IMR-90 (cell line): ENCODE measurements at regions not wholly inside any gene's neighbourhood (a gene's known extent, or its start where the extent isn't known, plus 50 kb on each side); places are given as distances from the start of the nearest gene placed in this dataset.

ENCODE experiments used
- ATAC-seq: fragments of 200-7000 bp; cut with Tn5 transposase; 2 replicates; pipeline ENCODE4 v1.9.1; 2020; ENCODE audit warnings: low read depth, mild to moderate bottlenecking, moderate library complexity
- BruUV-seq: library from RNA; stranded (reverse); fragments of 400-500 nt; replicated peaks from 2 replicates; lab custom pipeline; 2021; lab: Mats Ljungman, UMichigan
- CTCF ChIA-PET: fragments of 300-600 bp; formaldehyde crosslinking; extraction: SDS; loops from one replicate; lab custom pipeline; 2021; ENCODE audit warnings: antibody characterized with exemption; lab: Yijun Ruan, JAX
- POLR2A ChIA-PET: fragments of 300-600 bp; sonication (Branson Sonifier 250); formaldehyde crosslinking; loops from one replicate; lab custom pipeline; 2022; ENCODE audit warnings: antibody characterized with exemption; ENCODE audit not compliant: unreplicated experiment; lab: Charles Lee
- DNase-seq: peaks from one replicate; pipeline ENCODE4 v3.0.0; 2013
- H2AFZ ChIP-seq: replicated peaks from 2 replicates; pipeline ENCODE3; 2013; ENCODE audit warnings: low read length, mild to moderate bottlenecking; ENCODE audit not compliant: poor library complexity
- H2AK5ac ChIP-seq: 2 replicates; pipeline ENCODE4 v1.6.1; 2013; ENCODE audit warnings: low read depth, low read length, inconsistent platforms
- H2AK9ac ChIP-seq: replicated peaks from 2 replicates; pipeline ENCODE3; 2013; ENCODE audit warnings: mild to moderate bottlenecking, low read depth, low read length, moderate library complexity; ENCODE audit not compliant: poor library complexity
- H2BK120ac ChIP-seq: 2 replicates; pipeline ENCODE4 v1.6.1; 2013; ENCODE audit warnings: low read depth, low read length, inconsistent platforms
- H2BK15ac ChIP-seq: 3 replicates; pipeline ENCODE4 v1.6.1; 2013; ENCODE audit warnings: low read depth, low read length, inconsistent platforms
- H2BK20ac ChIP-seq: 2 replicates; pipeline ENCODE4 v1.6.1; 2013; ENCODE audit warnings: low read depth, mild to moderate bottlenecking, inconsistent platforms, low read length, moderate library complexity
- H2BK5ac ChIP-seq: 2 replicates; pipeline ENCODE4 v1.6.1; 2013; ENCODE audit warnings: mild to moderate bottlenecking, low read depth, low read length, inconsistent platforms; ENCODE audit not compliant: poor library complexity, severe bottlenecking
- H3K14ac ChIP-seq: replicated peaks from 2 replicates; pipeline ENCODE4 v1.6.1; 2013; ENCODE audit warnings: low read depth, low read length, inconsistent platforms
- H3K18ac ChIP-seq: 2 replicates; pipeline ENCODE4 v1.6.1; 2013; ENCODE audit warnings: low read depth, low read length, control low read depth
- H3K23ac ChIP-seq: 2 replicates; pipeline ENCODE4 v1.6.1; 2013; ENCODE audit warnings: low read depth, low read length, inconsistent platforms
- H3K27ac ChIP-seq: 2 replicates; pipeline ENCODE4 v1.5.1; 2013; ENCODE audit warnings: mild to moderate bottlenecking, control low read depth, low read length; ENCODE audit not compliant: insufficient read depth
- H3K27me3 ChIP-seq: 2 replicates; pipeline ENCODE4 v1.6.1; 2013; ENCODE audit warnings: low read length; ENCODE audit not compliant: control insufficient read depth, insufficient read depth
- H3K36me3 ChIP-seq: 2 replicates; pipeline ENCODE4 v1.6.1; 2013; ENCODE audit warnings: low read length, mixed read lengths; ENCODE audit not compliant: control insufficient read depth, insufficient read depth
- H3K4ac ChIP-seq: 2 replicates; pipeline ENCODE4 v1.6.1; 2013; ENCODE audit warnings: low read depth, low read length, inconsistent platforms
- H3K4me1 ChIP-seq: 2 replicates; pipeline ENCODE4 v1.6.1; 2013; ENCODE audit warnings: low read length, mixed read lengths; ENCODE audit not compliant: control insufficient read depth, insufficient read depth
- H3K4me2 ChIP-seq: 2 replicates; pipeline ENCODE4 v1.6.1; 2013; ENCODE audit warnings: low read depth, mild to moderate bottlenecking, control low read depth, low read length, moderate library complexity
- H3K4me3 ChIP-seq: 2 replicates; pipeline ENCODE4 v1.5.1; 2013; ENCODE audit warnings: low read depth, mild to moderate bottlenecking, control low read depth, low read length, moderate library complexity; ENCODE audit not compliant: insufficient read depth
- H3K56ac ChIP-seq: 2 replicates; pipeline ENCODE4 v1.6.1; 2013; ENCODE audit warnings: low read length, inconsistent platforms; ENCODE audit not compliant: insufficient read depth; ENCODE audit errors: extremely low read depth
- H3K79me1 ChIP-seq, 2 experiments: 2 replicates each; pipeline ENCODE4 v1.6.1; 2013; ENCODE audit warnings: low read length in 2 of 2, inconsistent platforms in 1 of 2, low read depth in 1 of 2
- H3K9ac ChIP-seq: 2 replicates; pipeline ENCODE4 v1.6.1; 2013; ENCODE audit warnings: low read depth, low read length, control low read depth
- H3K9me1 ChIP-seq: 2 replicates; pipeline ENCODE4 v1.6.1; 2013; ENCODE audit warnings: low read length, inconsistent platforms; ENCODE audit not compliant: insufficient read depth
- H3K9me3 ChIP-seq: 2 replicates; pipeline ENCODE4 v1.6.1; 2013; ENCODE audit warnings: low read length; ENCODE audit not compliant: control insufficient read depth, insufficient read depth
- H4K20me1 ChIP-seq: 2 replicates; pipeline ENCODE4 v1.6.1; 2013; ENCODE audit warnings: low read length, inconsistent platforms; ENCODE audit not compliant: insufficient read depth
- H4K5ac ChIP-seq: 2 replicates; pipeline ENCODE4 v1.6.1; 2013; ENCODE audit warnings: mild to moderate bottlenecking, low read depth, low read length, control low read depth
- H4K8ac ChIP-seq, 2 experiments: 2 replicates each; pipeline ENCODE4 v1.6.1; 2013; ENCODE audit warnings: low read depth in 2 of 2, low read length in 2 of 2, control low read depth in 1 of 2, inconsistent platforms in 1 of 2
- H4K91ac ChIP-seq: 2 replicates; pipeline ENCODE4 v1.6.1; 2013; ENCODE audit warnings: low read depth, low read length, inconsistent platforms; ENCODE audit not compliant: insufficient read depth
- FOS ChIP-seq: fragments of 150-350 bp; IDR thresholded peaks from 2 replicates; pipeline ENCODE4 v1.6.1; 2016; ENCODE audit warnings: low read depth, low read length
- MAFK ChIP-seq: IDR thresholded peaks from 2 replicates; pipeline ENCODE4 v1.6.1; 2012; ENCODE audit warnings: low read depth, low read length, improper control_type of control experiment
- MAZ ChIP-seq: IDR thresholded peaks from 2 replicates; pipeline ENCODE4 v1.6.1; 2012; ENCODE audit warnings: low read depth, mild to moderate bottlenecking, low read length, improper control_type of control experiment, moderate library complexity, borderline replicate concordance
- MXI1 ChIP-seq: IDR thresholded peaks from 2 replicates; pipeline ENCODE4 v1.6.1; 2012; ENCODE audit warnings: low read depth, mild to moderate bottlenecking, low read length, moderate library complexity, borderline replicate concordance
- RCOR1 ChIP-seq: IDR thresholded peaks from 2 replicates; pipeline ENCODE4 v1.6.1; 2012; ENCODE audit warnings: mild to moderate bottlenecking, low read length, improper control_type of control experiment; ENCODE audit not compliant: insufficient replicate concordance
- RFX5 ChIP-seq: IDR thresholded peaks from 2 replicates; pipeline ENCODE4 v1.8.0; 2012; ENCODE audit warnings: low read depth, mild to moderate bottlenecking, low read length, moderate library complexity
- SMC3 ChIP-seq: fragments of 150-350 bp; IDR thresholded peaks from 2 replicates; pipeline ENCODE4 v1.6.1; 2016; ENCODE audit warnings: low read depth, mild to moderate bottlenecking, antibody characterized with exemption, low read length, moderate library complexity
- WGBS, 2 experiments: methylation state at CpG; one replicate each; pipeline versions ENCODE4 v1.1.5 to v1.1.7; 2013; ENCODE audit warnings: missing lambda C conversion rate in 2 of 2; ENCODE audit not compliant: insufficient read length in 1 of 2; ENCODE audit errors: extremely low coverage in 2 of 2; 5-methylcytosine and 5-hydroxymethylcytosine counted together
- dilution Hi-C: fragments of 300-500 bp; cut with HindIII; formaldehyde crosslinking; loops from one replicate; pipeline ENCODE4 v1.14.3; 2018; ENCODE audit warnings: low sequenced_read_pairs; ENCODE audit not compliant: unreplicated experiment
- in situ Hi-C: fragments of 300-500 bp; cut with MboI; formaldehyde crosslinking; loops from 3 replicates; pipeline ENCODE4 v1.14.3; 2019; ENCODE audit warnings: low sequenced_read_pairs, inconsistent platforms, mixed read lengths
- intact Hi-C: fragments of 100-400 bp; cut with micrococcal nuclease; formaldehyde crosslinking; loops from 2 replicates; pipeline ENCODE4 v1.10.0; 2022

GRCh38 chr13:74466020-74466419 lies 331.8 kb upstream of the KLF12 start:
- H4K8ac ChIP-seq, result no peak overlapping the region
- H2AK9ac ChIP-seq, result no peak overlapping the region
- in situ Hi-C loops (no loop called here), dilution Hi-C loops (no loop called here), intact Hi-C loops (no loop called here)
- no peak overlapping the region for H3K23ac ChIP-seq
- no peak overlapping the region for H4K91ac ChIP-seq
- no peak overlapping the region for H2BK15ac ChIP-seq
- no peak overlapping the region for H3K18ac ChIP-seq
- TF ChIP-seq MXI1, result no peak
- no peak for TF ChIP-seq RFX5
- no peak for TF ChIP-seq MAFK
- TF ChIP-seq SMC3, result no peak
- no peak for TF ChIP-seq RCOR1
- TF ChIP-seq FOS, result no peak
- TF ChIP-seq MAZ, result no peak
- H3K9me3 ChIP-seq, result no peaks in the 10 kb centered on the region
- POLR2A ChIA-PET, result no interaction called here
- CTCF ChIA-PET, result no interaction called here
- no peak overlapping the region for H2AFZ ChIP-seq
- no peak overlapping the region for H3K14ac ChIP-seq
- no peak overlapping the region for H2BK120ac ChIP-seq
- no peak for ATAC-seq
- H3K4ac ChIP-seq, result no peak overlapping the region
- no peaks in the 10 kb centered on the region for H4K20me1 ChIP-seq
- no peak overlapping the region for H2BK20ac ChIP-seq
- H3K9ac ChIP-seq, result no peak overlapping the region
- no peak overlapping the region for H3K56ac ChIP-seq
- no CpG with 5 or more reads among the region's 2 CpGs for WGBS, 2 experiments
- peaks cover 3% of the 10 kb centered on the region; the same call in 1 of the 2 replicates for H3K27me3 ChIP-seq
- no peak overlapping the region for H3K4me3 ChIP-seq
- H3K4me2 ChIP-seq, result no peak overlapping the region
- no peak overlapping the region for H2BK5ac ChIP-seq
- no TSS peak for BruUV-seq
- H3K4me1 ChIP-seq, result no peaks in the 10 kb centered on the region
- H3K27ac ChIP-seq, result no peak overlapping the region
- H3K9me1 ChIP-seq, result no peaks in the 10 kb centered on the region
- DNase-seq, result no peak
- no peaks in the 10 kb centered on the region for H3K36me3 ChIP-seq
- no peak overlapping the region for H4K5ac ChIP-seq
- H2AK5ac ChIP-seq, result no peak overlapping the region
- no peaks in the 10 kb centered on the region for H3K79me1 ChIP-seq
